HCEC 1CT (cell line): ENCODE measurements at regions not wholly inside any gene's neighbourhood (a gene's known extent, or its start where the extent isn't known, plus 50 kb on each side); places are given as distances from the start of the nearest gene placed in this dataset.
A peak's percentile ranks its signal among the peaks of the same experiment; 100 is the strongest.

Source experiments
- DNase-seq: peaks from one replicate; pipeline ENCODE4 v3.0.0-alpha.2; 2017

DNA sequence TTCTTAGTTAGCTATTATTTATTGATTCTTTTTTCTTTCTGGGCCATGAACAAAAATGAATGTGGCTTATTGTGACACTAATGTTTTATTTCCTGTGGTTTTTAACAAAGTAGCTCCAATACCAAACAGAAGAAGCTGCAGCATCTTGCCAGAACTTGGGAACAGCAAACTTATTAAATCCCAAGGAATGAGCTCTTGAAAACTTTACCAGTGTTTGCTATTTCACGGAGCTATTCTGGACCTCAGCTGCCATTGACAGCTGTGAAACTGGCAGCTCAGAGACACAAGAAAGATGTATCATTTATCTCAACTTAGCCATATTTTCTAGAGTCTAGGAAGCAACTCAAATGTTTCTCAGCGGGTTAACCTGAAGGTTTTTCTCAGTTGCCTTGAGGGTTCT, 91.0 kb upstream of the NEUROD1 start:
- DNase-seq, result no peak

DNA sequence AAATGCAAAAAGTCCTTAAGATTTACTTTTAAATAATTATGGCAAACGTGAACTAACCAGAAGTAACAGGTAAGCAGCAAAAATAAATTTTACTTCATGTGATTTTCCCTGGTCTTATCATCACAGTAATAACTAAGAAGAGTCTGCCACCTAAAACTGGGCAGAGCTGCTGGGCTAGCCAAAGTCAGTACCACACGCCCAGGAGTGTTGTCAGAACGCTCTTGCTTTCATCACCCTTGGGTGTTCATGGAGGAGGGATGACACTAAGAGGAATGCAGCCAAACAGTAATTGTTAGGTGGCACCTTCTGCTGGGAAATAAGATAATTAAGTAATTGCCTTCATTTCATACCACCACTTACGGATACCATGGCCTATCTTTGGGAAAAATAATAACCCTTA, 92.0 kb upstream of the NEUROD1 start:
- DNase-seq, result no peak

DNA sequence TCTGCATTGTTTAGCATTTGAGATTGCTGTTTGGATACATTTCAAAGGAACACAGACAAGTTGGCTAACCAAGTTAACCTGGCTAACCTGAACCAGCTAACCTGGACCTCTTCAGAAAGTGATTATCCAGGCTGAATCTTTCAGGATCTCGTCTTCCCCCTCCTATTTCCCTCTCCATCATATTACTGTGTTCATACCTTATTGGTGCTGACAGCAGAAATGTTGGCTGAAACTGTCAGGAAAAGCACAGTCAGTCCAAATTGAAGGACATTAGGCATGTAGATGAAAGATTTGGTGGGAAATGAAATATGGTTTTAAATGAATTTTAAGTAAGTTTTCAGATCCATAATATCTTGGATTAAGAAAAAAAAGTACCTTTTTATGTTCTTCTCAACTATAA, 92.5 kb upstream of the NEUROD1 start:
- no peak for DNase-seq

DNA sequence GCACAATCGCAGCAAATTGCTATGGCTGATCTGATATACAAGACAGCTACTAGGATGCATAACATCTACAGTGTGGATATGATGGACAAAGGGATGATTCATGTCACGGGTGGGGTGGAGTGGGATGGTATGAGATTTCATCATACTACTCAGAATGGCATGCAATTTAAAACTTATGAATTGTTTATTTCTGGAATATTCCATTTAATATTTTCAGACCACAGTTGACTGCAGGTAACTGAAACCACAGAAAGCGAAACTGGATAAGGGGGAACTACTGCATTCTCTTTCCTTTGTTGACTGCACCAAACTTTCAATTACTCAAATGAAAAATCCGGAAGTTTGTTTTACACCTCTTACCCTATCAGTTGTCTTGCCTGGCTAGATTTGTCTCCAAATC, 94.4 kb upstream of the NEUROD1 start:
- peak; percentile 45 for DNase-seq

DNA sequence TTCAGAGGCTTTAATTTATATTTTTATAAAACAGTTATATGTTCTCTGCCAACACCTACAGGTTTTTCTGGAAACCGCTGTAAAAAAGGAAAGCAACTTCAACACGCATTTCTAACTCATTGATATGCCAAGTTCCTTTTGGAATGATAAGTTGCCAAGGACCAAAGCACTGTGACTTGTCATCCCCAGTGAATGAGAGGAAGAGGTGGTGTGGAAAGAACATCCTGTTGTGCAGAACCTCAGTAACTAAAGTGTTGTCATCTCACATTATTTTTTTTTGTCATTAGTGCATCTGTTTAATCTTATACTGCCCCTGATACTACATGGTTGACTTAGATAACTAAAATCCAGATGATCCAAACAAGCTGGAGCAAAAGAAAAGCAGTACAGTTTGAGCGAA, 96.0 kb upstream of the NEUROD1 start:
- no peak for DNase-seq

DNA sequence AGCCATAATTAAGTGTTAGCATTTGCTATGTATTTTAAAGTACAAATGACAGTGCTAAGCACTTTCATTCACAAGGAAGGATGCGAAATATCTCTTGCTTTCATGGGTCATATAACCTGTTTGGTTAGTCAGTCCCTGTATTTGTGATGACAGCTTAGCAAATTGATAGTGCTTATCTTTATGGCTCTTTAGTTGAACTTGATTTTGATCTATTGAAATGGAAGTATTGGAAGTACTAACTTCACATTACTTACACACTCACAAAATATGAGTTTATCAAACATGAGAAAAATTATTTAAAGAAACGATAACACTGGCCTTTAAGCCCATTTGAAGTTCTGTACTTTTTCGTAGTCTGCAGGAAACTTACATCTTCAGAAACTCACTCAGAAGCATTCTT, 97.4 kb upstream of the NEUROD1 start:
- no peak for DNase-seq

DNA sequence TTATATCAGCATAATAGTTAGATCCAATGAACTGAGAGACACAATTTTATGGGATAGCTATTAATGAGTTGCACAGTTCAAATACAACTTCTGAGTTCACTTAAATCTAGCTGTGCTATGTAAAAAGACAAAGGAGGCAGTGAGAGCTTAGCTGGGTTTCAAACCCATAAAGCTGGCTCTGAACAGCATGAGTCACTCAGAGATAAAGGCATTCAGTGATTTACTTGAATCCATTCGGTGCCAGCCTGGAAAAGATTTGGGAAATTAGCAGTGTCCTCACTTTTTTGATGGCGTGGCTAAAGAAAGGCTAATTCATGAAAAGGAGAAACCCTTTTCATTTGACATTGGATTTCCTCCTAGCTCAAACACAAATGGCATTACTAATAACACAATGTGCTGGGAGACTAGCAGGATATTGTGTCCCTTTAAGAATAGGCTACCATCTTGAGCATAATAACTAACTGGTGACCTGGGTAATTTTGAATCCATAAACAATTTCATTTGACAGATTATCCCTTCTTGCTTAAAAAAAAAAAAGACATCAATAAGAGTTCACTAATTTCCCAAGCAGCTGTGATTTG, 98.4 kb upstream of the NEUROD1 start:
- no peak for DNase-seq

DNA sequence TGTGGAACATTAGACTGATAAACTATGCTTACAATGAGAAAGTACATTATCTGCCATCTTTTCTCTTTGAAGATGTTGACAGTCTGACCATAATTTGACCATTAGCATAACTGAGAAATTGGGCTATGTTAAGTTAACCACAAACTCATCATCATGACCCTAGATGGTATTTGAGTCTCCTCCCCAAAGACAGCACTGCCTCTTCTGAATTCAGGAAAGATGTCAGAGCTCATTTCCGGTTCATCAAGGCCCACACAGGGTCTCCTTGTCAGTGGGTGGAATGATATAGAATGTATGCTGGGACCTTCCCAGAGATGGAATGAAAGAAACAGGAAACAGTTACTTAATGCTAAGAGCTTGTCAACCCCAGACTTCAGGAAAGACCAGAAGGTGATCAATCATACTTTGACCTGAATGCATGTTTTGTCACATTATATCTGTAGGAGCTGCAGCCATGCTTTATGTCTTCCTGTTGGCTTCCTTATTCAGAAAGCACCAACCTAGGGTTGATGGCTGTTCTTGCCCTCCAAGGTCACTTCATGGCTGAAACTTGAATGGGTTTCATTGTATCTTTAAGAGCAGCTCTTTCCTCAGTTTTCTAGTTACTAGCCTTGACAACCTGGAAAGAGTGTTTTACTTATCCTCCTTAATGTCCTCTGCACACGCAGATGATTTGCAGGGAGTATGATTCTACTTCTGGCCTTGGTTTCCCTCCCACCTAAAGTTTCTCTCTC, 99.1 kb upstream of the NEUROD1 start:
- peak; percentile 31 for DNase-seq

DNA sequence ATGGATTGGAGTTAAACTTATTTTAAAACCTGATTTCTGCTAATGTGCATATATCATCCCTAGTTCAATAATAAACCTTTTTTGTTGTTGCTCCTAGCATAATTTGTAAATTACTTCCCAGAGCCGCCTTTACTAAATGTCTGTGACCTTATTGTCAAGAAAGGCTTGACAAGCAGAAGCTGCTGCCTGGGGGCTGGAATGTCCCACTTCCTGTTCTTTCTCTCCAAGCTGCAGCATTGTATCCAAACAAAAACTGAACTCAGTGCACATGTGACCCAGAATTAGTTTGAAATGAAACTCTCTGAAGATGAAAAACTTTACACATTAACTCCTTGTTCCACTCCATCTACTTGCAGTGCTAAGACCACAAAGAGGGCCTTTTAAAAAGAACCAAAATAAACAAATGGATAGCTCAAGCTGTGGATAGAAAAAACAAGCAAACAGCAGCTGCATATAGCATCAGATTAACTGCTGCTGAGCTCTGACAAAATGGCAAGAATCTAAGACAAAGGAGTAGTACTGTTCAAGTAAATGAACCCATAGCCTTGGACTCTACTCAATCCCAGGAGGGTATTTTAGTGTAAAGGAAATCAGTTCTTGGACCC, 99.8 kb upstream of the NEUROD1 start:
- peak; percentile 15 for DNase-seq

DNA sequence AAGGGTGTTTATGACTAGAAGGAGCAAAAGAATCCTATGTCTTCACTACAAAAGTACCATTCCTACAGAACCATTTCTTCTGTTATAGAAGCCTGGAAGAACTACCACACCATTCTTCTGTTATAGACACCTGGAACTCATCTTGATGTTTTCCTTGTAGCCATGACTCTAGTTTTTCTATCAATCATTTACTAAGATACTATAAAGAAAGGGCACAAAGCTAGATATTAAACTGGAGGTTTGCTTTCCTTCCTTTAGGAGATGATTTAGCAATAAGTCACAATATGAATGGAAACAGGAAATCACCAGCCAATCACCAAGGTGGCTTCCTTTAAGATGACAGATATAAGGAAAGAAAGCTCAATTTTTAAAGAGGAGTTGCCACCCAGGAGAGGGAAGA, 100.3 kb upstream of the NEUROD1 start:
- DNase-seq, result no peak

DNA sequence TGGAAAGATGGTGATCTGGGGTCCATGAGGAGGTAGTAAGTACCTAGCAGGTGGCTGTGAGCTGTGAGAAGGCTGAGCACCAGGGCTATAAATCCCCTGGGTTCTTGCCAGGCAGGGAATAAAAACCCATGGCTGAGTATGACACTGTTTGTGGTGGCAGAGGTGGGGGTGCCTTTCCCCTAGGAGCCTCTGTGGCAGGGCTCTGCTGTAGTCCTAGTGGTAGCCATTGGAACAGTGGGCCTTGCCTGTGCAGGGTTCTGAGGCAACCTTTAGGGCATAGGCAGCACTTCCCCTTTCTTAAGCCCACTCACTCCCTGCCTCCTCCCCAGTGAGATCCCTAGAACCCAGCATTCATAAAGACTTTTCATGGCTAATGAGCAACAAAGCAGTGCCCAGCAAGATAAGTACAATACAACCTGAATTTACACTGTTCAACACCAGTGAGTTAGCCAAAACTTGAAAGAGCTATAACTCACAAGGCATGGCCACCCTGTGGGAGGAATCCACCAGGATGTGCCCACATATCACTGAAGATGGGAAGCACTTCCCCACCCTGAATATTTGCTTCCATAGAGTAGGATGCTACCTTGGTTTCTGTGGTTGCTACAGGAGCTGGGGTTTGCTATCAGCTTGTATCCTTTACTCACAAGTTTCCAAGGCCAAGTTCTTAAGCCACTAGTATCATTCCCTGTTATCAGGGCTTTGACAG, 100.9 kb upstream of the NEUROD1 start:
- no peak for DNase-seq

DNA sequence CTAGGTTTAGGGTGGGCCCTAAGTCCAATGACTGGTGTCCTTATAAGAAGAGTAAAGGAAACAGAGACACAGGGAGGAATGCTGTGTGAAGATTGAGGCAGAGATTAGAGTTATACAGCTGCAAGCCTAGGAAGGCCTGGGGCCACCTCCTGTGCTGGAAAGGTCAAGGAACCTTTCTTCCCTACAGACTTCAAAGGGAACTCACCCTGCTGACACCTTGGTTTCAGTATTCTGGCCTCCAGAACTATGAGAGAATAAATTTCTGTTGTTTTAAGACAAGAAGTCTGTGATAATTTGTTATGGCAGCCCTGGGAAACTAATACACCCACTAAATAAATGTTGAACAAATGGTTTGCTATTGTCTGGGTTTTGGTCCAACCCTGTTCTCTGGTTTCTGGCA, 102.3 kb upstream of the NEUROD1 start:
- no peak for DNase-seq

DNA sequence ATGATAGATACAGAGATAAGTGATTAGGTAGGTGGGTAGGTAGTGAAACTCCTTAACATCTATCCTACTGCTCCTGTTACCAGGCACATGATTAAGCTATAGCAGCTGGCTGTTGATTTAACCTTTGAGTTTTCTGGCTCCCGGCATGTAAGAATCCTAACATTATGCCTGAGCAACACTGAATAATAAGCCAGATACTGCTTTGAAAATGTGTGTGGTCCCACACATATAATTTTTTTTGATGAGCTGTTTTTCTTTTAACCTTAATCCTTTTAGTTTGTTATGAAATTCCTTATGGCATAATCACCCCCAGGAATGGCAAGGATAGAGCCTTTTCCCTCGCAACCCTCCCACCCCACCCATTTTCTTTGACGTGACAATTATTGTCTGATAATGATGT, 104.2 kb upstream of the NEUROD1 start:
- DNase-seq, result peak; percentile 89

DNA sequence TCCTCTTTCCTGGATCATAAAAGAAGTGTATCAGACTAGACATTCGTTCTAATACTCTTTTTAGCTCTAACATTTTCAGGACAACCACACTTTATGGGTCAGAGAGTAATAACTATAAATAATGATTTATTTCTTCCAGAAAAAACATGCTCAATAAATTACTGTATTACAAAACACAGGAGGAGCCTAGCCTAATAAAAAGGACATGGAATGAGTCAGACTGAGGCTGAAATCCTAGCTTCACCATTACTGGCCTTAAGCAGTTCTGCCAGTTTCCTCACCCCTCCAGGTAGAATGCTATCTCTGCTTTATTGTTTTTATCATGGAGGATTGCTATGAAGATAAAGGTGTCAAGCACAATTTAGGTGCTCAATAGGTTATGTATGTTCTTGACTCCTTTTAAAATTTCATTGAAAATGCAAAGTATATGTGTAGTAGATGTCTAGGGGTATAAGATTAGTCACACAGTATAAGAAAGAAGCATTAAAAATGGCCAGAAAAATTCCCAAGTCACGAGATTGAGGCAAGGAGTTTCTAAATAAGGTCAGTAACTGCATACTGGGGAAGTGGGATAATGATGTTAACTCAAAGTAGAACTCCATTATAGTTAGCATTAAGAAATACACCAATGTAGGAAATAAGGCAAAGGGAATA, 105.5 kb upstream of the NEUROD1 start:
- peak; percentile 82 for DNase-seq

DNA sequence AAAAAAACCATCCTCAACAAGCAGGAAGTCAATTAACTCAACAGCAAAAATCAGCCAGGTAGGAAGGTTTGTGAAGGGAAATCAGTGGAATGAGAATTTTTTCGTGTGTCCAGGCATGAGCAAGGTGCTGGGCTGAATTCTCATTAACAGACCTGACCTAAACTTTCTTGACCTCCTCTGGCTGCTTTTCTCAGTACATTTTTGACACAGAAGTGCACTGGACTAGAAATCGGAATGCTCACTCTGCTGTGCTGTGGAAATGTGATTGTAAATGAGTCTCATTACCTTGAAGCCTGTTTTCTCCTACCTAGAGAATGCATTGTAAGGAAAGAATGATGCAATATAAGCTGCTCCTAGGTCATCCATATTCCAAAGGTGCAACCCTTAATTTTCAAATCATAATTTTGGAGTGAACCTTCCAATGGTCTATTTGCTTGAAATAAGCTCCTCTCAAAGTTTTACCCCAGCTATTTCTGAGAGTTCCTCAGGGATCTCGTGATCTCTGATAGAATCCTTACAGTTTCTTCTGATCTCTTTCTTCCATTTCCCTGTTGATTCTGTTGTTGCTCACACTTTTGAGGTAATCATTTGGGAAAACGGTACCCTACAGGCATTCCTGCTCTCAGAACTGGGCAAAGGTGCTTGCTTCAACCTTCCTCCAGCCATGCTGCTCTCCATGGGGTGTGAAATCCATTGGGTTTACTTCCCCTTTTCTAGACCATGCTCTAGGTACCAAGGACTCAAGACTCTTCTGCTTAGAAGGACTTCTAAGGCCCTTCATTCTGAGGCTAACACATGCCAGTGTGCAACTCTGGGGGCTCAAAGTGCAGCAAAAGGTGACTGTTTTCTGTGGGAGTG, 104.9 kb upstream of the ITPRID2 start:
- no peak for DNase-seq

DNA sequence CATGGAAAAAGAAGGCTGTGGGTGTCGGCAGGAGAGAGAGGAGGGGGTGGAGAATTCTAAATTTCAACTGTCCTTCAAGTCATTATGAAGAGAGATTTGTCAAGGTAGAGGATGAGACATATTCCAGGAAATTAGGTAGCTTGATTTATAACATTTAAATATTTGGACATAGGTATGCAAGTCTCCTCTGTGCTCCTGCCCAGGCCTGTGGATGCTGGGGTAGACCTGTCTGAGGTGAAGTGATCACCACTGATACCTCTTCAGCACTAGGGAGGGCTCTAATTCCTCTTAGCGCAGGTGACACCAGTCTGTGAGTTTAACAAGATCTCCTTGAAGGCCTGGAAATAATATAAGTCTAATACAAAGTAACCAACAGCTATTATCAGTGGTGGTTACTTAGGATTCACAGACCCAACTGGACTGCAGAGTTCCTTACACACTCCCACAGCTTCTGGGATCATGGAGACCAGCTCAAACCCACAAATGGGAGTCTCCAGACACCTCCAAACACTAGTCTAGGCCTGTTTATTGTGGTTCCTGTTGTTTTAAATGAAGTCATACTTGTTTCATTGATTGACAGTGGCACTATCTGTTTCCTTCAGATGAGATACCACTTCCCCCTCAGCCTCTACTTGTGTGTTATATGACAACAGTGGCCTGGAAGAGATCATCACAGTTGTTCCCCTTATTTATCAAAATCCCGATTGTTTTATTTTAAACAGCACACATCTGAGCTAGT, 104.1 kb upstream of the ITPRID2 start:
- DNase-seq, result no peak

DNA sequence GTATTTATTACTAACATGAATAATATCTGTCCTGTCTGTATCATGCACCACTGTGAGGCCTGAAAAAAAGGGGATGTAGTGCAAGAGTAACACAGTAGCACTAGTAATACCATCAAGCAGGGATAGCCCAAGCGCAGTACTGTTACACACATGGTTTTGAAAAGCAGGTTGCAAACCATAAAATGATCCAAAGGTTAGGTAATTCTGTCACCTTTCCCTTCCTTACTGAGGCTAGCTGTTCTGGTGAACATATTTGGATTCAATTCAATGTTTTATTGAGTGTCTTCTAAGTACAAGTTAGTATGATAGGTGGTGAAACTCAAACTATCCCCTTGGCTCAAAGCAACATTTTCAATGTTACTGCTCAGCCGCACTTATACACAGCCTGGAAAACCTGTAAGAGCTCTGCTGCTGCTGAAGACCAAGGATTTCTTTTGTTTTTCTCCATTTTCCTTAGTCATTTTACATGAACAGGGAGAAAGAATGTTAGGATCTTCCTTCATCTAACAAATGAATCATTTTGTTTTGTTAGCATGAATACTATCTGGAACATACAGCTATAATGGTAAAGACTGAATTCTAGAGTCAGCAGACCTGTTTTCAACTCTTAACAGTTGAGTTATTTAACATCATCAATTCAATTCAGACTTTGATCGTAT, 102.5 kb upstream of the ITPRID2 start:
- peak; percentile 47 for DNase-seq

DNA sequence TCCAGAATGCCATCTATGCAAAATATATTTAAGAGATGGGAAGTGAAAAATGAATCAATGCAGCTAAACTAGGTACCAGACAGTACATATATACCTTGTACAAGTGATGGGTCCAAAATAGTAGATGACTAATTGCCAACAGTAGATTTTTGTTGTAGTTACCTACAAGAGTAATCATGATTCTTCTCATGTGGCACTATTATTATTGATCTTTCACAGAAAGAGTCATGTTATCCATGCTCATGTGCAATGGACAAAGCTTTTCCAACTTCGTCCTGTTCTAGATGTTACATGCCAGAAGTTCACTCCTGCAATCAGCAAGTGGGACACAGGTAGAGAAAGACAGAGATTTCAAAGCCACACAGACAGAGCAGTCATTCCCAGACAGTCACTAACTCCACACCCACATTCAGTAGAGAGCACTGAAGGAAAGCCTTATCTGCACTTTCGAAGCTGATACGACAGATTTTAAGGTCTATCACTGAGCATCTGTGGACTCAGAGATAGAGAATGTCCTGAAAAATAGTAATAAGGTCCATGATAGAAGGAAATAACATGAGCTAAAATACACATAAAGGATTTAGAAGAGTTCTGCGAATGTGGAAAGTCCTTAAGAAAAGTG, 101.6 kb upstream of the ITPRID2 start:
- DNase-seq, result no peak

DNA sequence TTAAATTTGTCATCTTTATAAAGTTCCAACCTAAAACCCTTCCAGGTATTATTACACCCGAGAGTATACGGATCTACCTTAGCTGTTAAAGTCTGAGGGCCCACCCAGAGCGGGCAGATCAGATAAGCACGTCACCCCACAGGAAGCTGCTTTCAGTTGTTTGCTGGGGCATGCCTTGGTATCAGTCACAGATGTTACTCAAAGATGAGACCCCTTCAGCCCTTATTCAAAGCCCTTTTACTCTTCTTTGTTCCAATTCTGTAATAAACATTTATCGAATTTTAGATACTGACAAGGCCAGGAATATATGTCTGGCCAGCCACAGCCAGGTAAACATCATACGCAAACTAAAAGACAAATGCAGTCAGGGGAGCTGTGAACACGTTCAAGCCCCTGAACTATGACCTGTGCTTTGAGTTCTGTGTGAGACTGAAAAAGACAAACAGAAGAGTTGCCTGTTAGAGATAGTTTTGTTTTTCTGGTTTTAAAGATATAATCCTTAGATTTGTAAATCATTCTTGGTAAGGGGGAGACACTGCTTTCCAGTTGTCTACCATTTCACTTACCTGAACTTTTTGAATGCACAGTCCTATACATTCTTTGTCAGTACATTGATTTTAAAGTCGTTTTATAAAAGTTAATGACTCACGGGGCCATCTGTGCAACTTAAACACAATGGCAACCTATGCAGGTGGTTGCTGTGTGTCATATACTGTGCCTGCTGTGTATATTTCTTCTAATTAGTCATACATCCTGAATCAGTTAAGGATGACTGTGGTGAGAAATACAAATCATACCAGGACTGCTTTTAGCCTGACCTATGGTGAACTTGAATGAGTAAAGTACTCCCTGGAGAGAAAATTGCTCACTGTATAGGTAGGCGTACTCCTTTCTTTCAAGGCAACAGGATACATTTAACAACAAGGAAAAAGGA, 100.5 kb upstream of the ITPRID2 start:
- peak; percentile 99 for DNase-seq
